DMS53 treated with DMSO at 0.1 percent for 48 hours (cell line): ENCODE measurements at regions not wholly inside any gene's neighbourhood (a gene's known extent, or its start where the extent isn't known, plus 50 kb on each side); places are given as distances from the start of the nearest gene placed in this dataset.

Experiments
- DNase-seq: peaks from one replicate; lab custom pipeline; 2025; ENCODE audit not compliant: unreplicated experiment; lab: John Stamatoyannopoulos, UW

- no peak for DNase-seq
Observed at GRCh38 chr14:98731286-98731685, 540.7 kb downstream of the BCL11B start.

GRCh38 chr14:98731701-98732100, 540.3 kb downstream of the BCL11B start:
- no peak for DNase-seq

GRCh38 chr14:98733536-98733935, 538.5 kb downstream of the BCL11B start:
- DNase-seq, result no peak

- no peak for DNase-seq
Observed at GRCh38 chr14:98736701-98737338, 535.2 kb downstream of the BCL11B start.

- DNase-seq, result no peak
Observed at GRCh38 chr14:98741523-98741922, 530.5 kb downstream of the BCL11B start.

GRCh38 chr14:98742001-98742400, 530.0 kb downstream of the BCL11B start:
- no peak for DNase-seq

- no peak for DNase-seq
Observed at GRCh38 chr14:98743536-98743935, 528.5 kb downstream of the BCL11B start.

GRCh38 chr14:98748966-98749365, 523.0 kb downstream of the BCL11B start:
- no peak for DNase-seq

GRCh38 chr14:98751110-98751509, 520.9 kb downstream of the BCL11B start:
- DNase-seq, result no peak

GRCh38 chr14:98752660-98753059, 519.3 kb downstream of the BCL11B start:
- no peak for DNase-seq

GRCh38 chr14:98754343-98755020, 517.5 kb downstream of the BCL11B start:
- no peak for DNase-seq

- no peak for DNase-seq
Observed at GRCh38 chr14:98756749-98757148, 515.2 kb downstream of the BCL11B start.

GRCh38 chr14:98758440-98758839, 513.6 kb downstream of the BCL11B start:
- no peak for DNase-seq

GRCh38 chr14:98761993-98762392, 510.0 kb downstream of the BCL11B start:
- no peak for DNase-seq

GRCh38 chr14:98766818-98767217, 505.2 kb downstream of the BCL11B start:
- no peak for DNase-seq

- no peak for DNase-seq
Observed at GRCh38 chr14:98769326-98769725, 502.7 kb downstream of the BCL11B start.

GRCh38 chr14:98770151-98770550, 501.8 kb downstream of the BCL11B start:
- DNase-seq, result no peak

- no peak for DNase-seq
Observed at GRCh38 chr14:98773814-98774213, 498.2 kb downstream of the BCL11B start.

- DNase-seq, result no peak
Observed at GRCh38 chr14:98775892-98776291, 496.1 kb downstream of the BCL11B start.

GRCh38 chr14:98782062-98782461, 489.9 kb downstream of the BCL11B start:
- DNase-seq, result no peak

GRCh38 chr14:98785578-98785977, 486.4 kb downstream of the BCL11B start:
- no peak for DNase-seq

GRCh38 chr14:98786456-98786855, 485.5 kb downstream of the BCL11B start:
- no peak for DNase-seq

GRCh38 chr14:98791661-98792060, 480.3 kb downstream of the BCL11B start:
- DNase-seq, result no peak
